Fibroblast of skin of right quadriceps (primary cell): ENCODE measurements at regions not wholly inside any gene's neighbourhood (a gene's known extent, or its start where the extent isn't known, plus 50 kb on each side); places are given as distances from the start of the nearest gene placed in this dataset.
A peak's percentile ranks its signal among the peaks of the same experiment; 100 is the strongest.
"Not testable (repeated sequence)": the region's sequence is repeated elsewhere in the genome, so short reads cannot be mapped to it uniquely, and the experiment has no call there.

Source experiments
- DNase-seq: peaks from one replicate; pipeline ENCODE4 v3.0.0-alpha.2; 2013

DNA sequence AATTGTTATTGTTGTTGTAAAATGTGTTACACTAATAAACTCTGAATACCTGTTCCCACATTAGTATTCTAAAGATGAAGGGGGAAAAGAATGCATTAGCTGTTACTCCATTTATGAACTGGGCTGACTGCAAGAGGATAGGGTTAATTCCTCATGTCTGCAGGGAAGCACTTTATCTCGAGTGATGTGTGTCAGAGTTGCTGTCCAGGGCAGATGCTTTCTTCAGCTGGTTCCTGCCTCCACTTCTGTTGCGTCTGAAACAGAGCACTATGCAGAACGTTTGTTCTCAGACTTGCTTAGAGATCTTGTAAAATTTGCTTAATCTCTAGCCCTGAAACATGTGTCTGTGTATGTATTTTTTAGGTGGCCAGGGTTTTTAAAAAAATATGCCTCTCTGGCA lies 318.8 kb downstream of the SPRY2 start:
- no peak for DNase-seq

DNA sequence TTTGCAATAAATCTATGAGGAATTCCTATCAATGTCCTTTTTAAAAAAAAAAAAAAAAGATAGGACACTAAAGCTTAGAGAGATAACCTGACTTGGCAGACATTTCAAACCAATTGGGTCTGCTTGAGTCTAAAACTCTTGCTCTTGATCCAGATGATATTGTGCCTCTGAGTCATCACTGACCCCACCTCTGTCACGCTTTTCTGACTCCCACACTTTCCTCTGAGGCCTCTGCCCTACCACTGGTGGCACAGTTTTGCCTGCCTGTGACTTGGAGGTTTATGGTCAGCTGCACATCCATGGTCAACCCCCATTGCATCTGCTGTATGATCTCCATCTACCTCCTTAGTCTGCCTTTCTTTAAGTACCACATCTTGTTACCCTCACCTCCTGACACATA lies 328.7 kb downstream of the SPRY2 start:
- DNase-seq: no peak

DNA sequence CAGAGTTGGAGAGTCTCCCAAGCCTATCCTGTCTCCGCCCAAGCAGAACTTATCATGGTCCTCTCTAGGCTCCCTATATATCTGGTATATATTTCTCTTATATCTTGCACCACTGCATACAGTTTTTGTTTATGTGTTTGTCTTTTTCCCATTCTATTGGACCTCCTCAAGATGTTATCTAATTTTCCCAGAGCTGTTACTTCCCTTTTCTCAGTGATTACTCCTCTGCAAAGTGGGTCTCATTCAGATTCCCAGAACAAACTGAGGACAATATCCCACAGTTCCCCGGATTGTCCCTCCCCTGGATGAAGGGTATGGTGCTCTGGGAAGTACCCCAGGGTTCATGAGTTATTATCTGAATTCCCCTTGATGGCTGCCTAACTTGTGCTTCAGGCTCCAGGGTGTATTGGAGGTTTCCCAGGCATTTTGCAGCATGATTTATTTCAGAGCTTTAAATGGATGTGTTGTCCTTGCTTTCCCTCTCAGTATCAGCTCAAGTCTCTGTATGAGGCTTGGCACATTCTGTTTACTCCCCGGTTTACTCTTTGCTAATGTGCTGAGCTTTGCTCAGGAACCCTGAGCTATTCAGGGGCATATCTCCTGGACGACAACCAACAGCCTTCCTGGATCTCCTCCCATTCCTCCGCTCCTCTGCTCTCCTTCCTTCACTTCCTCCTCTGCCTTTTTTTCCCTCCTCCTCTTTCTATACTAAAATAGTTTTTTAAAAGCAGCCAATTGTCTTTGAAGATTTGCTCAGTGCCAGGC lies 329.3 kb downstream of the SPRY2 start:
- DNase-seq: no peak

GRCh38 chr13:80010846-80011245 lies 330.1 kb downstream of the SPRY2 start:
- DNase-seq: no peak

GRCh38 chr13:80010286-80010831 lies 330.6 kb downstream of the SPRY2 start:
- DNase-seq: no peak

DNA sequence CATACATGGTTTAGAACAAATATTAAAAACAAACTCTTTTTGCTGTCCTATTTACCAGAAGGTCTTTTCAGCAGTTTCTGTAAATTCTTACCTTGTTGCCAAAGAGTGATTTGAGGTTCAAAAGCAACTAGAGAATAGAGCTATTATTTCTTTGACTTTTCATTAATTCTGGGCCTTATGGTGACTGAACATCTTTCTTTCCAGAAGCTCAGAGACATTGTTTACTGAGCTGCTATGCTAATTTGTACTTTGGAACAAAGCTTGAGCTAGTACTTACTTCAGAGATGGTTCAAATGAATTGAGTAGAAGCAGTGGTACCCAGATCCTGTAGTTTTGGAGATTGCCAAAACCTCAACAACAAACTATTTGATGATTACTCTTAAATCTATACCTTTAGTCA lies 331.2 kb downstream of the SPRY2 start:
- no peak for DNase-seq

DNA sequence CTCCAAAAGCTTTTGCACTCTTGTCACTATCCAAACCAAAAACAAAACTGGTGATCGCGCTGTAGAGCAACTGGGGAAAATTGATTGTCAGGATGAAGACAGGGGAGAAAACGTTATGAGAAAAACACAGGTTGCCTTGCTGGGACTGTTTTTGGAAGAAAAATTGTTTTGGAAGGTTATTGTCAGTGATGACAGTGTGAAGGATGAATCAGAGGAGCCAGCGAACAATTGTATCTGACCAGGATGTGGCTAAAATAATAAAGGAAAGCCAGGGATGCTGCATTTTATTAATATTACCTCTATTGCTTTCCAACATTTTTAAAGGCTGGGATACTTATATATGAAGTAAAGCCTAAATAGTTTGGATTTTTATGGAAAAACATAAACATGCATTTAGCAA lies 334.0 kb downstream of the SPRY2 start:
- no peak for DNase-seq

DNA sequence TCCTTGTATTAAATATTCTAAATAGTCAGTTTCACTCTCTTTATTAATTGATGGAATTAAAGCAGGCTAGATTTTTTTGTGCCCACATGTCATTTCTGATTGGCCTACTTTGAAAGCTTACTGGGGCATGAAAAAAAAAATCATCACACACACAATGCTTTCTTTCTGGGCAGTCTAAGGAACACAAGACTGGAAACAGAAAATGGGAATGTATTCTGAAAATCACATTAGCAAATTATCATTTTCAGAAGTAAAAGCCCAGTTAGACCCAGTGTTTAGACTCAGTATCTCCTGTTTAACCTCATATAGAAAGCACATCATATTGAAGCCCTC lies 339.4 kb downstream of the SPRY2 start:
- DNase-seq: no peak

- no peak for DNase-seq
Measured at GRCh38 chr13:80000684-80001509, 340.0 kb downstream of the SPRY2 start.

DNA sequence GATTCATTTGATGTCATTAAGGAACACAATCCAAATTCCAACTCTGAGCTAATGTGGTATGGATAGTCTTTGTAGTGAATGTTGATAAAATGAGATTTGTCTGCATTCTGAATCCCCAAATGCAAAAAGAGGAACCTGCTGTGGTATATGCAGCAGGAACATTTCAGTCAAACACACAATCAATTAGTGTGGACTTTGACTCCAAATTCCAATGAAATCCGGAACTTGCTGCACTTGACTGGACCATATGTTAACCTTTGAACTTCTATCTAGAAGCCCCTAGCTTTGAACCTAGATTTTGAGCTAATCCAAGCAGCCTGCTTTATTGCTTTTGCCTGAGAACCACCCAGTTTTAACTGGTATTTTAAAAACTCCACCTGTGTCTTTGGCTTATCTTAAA lies 341.3 kb downstream of the SPRY2 start:
- DNase-seq: no peak

DNA sequence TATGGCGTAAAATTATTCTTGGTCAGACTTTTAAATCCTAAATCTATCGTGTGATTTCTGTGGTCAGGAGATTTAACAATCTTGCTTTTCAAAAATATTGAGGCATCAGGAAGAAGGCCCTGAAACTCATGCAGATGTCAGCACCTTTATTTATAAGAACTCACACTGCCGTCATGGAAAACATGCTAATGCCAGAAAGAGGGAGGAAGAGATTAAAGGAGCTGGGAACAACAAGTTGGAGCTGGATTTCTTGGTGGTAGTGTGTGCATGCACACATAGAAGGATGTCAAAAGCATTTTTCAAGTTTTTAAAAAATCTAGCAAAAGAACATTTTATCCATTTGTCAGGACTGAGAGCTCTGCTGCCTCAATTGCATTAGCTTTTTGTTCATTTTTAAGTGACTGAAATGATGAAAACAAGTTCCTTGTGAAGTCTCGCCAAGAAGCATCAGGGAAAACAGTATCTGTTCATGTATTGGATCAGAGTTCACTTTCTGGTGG lies 342.5 kb downstream of the SPRY2 start:
- DNase-seq: no peak

DNA sequence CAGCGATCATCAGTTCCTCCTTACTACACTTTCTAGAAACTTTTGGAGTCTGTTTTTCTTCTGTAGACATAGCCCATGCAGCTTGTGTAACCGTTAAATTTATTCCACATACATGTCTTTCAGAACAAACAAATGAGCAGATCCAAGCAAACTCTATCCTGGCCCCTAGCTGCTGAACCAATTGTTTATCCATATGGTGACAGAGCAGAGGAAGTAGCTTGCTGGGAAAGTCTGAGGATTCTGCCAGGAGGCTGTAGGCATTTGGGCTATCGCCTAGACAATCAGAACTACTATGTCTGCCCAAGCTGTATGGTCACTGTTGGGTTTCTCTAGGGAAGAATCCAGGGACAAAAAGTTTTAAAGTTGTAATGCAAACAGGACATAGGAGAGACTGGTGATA lies 343.7 kb downstream of the SPRY2 start:
- no peak for DNase-seq

DNA sequence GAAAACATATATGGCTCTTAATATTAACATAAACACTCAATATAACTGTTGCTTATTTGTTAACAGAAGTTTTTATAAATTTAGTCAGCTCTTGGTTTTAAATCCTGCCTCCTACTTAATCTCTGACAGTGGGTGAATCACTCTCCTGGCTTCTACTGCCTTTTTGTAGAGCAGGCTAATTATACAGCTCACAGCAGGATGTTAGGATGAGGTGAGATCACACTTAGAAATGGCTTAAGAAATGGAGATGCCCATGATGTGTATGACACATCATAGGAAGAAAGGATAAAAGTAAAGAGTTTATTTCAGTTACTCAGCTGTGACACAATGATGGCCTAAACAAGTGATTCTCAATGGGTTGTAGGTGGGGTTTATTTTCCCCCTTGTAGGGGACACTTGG lies 345.6 kb downstream of the SPRY2 start:
- DNase-seq: peak; percentile 91

- DNase-seq: no peak
Measured at GRCh38 chr13:79992111-79992510, 348.8 kb downstream of the SPRY2 start.

DNA sequence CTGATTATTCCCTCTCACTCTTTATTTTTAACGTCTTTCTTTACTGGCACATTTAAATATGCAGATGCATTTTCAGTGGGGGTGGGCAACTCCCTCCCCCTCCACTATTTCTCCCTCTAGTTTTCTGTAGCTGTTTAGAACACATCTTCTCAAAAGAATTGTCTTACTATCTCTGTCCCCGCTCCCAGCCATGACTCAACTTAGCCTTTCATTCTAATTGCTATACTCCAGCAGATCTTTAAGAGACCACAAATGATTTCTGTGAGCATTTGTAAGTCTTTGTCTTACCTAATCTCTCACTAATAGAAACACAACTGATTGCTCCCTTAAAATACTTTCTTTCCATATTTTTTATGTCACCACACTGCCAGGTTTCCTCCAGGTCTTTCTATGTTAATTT lies 350.9 kb downstream of the SPRY2 start:
- peak; percentile 44 for DNase-seq

GRCh38 chr13:79989217-79989661 lies 351.7 kb downstream of the SPRY2 start:
- peak; percentile 36 for DNase-seq

DNA sequence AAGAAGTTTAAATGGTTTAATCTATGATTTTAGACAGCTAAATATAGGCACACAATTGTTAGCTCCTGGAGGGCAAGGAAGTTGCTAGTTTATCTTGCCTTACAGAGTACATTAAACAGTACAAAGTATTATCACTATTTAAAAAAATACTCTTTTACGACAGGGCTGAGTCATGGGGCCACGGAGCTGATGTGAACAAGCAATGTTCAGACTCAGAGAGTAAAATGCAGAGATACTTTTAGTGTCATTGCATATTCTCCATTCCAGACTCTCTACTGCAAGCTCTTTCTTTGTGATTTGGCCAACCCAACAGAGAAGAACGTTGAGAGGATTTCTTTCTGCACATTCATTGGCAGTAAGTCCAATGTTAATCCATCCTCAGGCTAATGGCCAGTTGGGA lies 352.4 kb downstream of the SPRY2 start:
- peak; percentile 68 for DNase-seq

DNA sequence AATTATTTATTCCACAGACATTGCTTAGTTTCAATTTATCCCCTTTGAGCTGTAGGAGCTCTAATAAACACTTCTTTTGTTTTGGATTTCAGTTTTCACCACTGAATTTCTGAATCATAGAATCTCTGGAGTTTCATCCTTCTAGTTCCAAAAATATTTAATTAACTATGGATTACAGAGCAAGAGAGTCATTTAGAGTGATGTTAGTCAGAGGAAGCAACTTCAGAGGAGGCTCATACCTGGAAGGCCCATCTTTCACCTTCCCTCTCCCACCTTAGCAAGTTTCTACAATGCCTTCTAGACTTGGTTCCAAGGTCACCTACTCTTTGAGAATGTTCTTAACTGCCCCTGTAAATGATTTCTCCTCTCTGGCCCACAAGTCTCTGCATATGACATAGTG lies 353.2 kb downstream of the SPRY2 start:
- no peak for DNase-seq

DNA sequence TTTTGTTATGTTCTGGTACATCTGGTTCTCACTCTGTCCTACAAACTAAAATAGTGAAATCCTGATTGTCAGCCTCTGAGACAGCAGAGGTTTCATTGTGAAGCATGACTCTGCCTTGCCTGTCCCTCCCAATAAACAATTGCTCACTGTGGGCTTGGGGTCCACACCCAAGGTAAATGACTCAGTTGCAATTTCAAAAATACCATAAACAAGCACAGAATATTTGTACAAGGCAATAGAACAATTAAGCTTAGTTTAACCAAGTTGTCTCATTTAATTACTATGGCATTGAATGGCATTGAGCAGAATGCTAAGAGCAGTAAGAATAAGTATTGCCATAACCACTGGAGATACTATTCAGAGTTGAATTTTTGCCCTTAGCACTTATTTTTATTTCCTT lies 353.6 kb downstream of the SPRY2 start:
- no peak for DNase-seq

GRCh38 chr13:79986890-79987289 lies 354.0 kb downstream of the SPRY2 start:
- DNase-seq: no peak

DNA sequence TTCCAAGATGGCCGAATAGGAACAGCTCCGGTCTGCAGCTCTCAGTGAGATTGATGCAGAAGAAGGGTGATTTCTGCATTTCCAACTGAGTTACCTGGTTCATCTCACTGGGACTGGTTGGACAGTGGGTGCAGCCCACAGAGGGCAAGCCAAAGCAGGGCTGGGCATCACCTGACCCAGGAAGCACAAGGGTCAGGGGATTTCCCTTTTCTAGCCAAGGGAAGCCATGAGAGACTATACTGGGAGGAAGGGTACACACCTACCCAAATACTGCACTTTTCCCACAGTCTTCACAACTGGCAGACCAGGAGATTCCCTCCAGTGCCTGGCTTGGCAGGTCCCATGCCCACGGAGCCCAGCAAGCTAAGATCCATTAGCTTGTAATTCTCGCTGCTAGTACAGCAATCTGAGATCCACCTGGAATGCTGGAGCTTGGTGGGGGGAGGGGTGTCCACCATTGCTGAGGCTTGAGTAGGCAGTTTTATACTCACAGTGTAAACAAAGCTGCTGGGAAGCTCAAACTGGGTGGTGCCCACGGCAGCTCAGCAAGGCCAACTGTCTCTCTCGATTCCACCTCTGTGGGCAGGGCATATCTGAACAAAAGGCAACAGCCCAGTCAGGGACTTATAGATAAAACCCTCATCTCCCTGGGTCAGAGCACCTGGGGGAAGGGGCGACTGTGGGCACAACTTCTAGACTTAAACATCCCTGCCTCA lies 365.8 kb downstream of the SPRY2 start:
- not testable (repeated sequence) for DNase-seq

DNA sequence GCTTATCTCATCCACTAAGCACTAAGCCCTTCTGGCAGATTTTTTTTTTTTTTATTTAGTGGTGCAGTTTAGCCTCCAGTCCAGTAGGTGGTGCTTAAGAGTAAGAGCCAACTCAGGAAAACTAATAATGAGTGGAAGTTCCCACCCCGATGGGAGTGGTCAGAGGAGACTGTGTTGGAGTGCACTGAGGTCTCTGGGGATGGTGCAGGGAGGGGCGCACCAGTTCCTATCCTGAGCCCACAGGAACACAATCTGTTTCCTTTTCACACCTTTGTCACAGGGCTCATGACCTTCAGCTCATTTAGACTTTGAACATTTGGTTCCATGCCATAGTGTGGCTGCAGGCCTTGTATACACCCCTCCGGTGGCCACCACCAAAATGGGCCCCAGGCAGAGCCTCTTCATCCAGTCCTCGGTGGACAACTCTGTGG lies 367.4 kb downstream of the SPRY2 start:
- no peak for DNase-seq

DNA sequence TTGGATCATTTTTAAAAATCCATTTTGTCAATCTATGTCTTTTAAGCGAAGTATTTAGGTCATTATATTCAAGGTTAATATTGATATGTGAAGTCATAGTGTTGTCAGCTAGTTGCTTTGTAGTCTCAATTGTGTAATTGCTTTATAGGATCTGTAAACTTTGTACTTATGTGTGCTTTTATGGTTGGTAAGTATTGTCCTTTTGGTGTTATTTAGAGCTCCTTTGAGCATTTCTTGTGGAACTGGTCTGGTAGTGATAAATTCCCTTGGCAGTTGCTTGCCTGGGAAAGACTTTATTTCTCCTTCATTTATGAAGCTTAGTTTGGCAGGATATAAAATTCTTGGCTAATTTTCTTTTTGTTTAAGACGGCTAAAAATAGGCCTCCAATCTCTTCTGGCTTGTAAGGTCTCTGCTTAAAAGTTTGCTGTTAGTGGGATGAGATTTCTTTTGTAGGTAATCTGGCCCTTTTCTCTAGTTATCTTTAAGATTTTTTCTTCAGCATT lies 368.8 kb downstream of the SPRY2 start:
- no peak for DNase-seq
